Neural cell (in vitro differentiated cells): ENCODE measurements at regions not wholly inside any gene's neighbourhood (a gene's known extent, or its start where the extent isn't known, plus 50 kb on each side); places are given as distances from the start of the nearest gene placed in this dataset.

Experiments
- H2AFZ ChIP-seq: fragments of 200-600, 300-800 bp; sonication (generic), shearing (Covaris generic); 2 replicates; pipeline ENCODE4 v1.6.0; 2014; ENCODE audit warnings: low read depth, mild to moderate bottlenecking, antibody characterized with exemption, low read length, moderate library complexity
- H3F3A ChIP-seq: fragments of 200-600 bp; shearing (Covaris generic); 2 replicates; pipeline ENCODE4 v1.6.1; 2016; ENCODE audit warnings: mild to moderate bottlenecking, moderate library complexity, mixed read lengths, antibody characterized with exemption, low read length; ENCODE audit not compliant: insufficient read depth, poor library complexity, severe bottlenecking
- H3K27ac ChIP-seq: fragments of 200-600, 300-800 bp; sonication (generic), shearing (Covaris generic); 2 replicates; pipeline ENCODE4 v1.5.1; 2014; ENCODE audit warnings: mild to moderate bottlenecking, low read length, moderate library complexity
- H3K27me3 ChIP-seq: fragments of 300-800, 200-600 bp; sonication (generic), shearing (Covaris generic); 2 replicates; pipeline ENCODE4 v1.6.0; 2014; ENCODE audit warnings: mild to moderate bottlenecking, low read depth, low read length, moderate library complexity; ENCODE audit not compliant: insufficient read depth
- H3K36me3 ChIP-seq: fragments of 300-800, 200-600 bp; sonication (generic), shearing (Covaris generic); 2 replicates; pipeline ENCODE4 v1.5.1; 2014; ENCODE audit warnings: mild to moderate bottlenecking, antibody characterized with exemption, low read length, moderate library complexity; ENCODE audit not compliant: insufficient read depth
- H3K4me2 ChIP-seq: fragments of 300-800, 200-600 bp; sonication (generic), shearing (Covaris generic); 2 replicates; pipeline ENCODE4 v1.6.0; 2014; ENCODE audit warnings: mild to moderate bottlenecking, low read length
- H3K4me3 ChIP-seq: fragments of 300-800, 200-600 bp; sonication (generic), shearing (Covaris generic); 2 replicates; pipeline ENCODE4 v1.5.1; 2014; ENCODE audit warnings: mild to moderate bottlenecking, low read length, moderate library complexity
- H3K79me2 ChIP-seq: fragments of 200-600 bp; shearing (Covaris generic); replicated peaks from 2 replicates; pipeline ENCODE4 v1.6.0; 2014; ENCODE audit warnings: mild to moderate bottlenecking, low read length, moderate library complexity; ENCODE audit not compliant: insufficient read depth
- H3K9ac ChIP-seq: fragments of 300-800, 200-600 bp; sonication (generic), shearing (Covaris generic); 2 replicates; pipeline ENCODE4 v1.6.1; 2016; ENCODE audit warnings: mild to moderate bottlenecking, low read length, mixed read lengths
- H3K9me2 ChIP-seq: fragments of 200-600 bp; shearing (Covaris generic); 2 replicates; pipeline ENCODE4 v1.6.1; 2016; ENCODE audit warnings: mild to moderate bottlenecking, low read length, mixed read lengths; ENCODE audit not compliant: insufficient read depth
- H3K9me3 ChIP-seq: fragments of 200-600, 300-800 bp; sonication (generic), shearing (Covaris generic); 2 replicates; pipeline ENCODE4 v1.6.1; 2016; ENCODE audit warnings: mild to moderate bottlenecking, mixed run types, low read length, moderate library complexity, mixed read lengths
- H4K20me1 ChIP-seq: fragments of 200-600 bp; shearing (Covaris generic); 2 replicates; pipeline ENCODE4 v1.6.1; 2016; ENCODE audit warnings: mild to moderate bottlenecking, mixed run types; ENCODE audit not compliant: insufficient read depth
- CTCF ChIP-seq: fragments of 450-650 bp; IDR thresholded peaks from 2 replicates; pipeline ENCODE4 v1.5.1; 2014; ENCODE audit warnings: antibody characterized with exemption, mild to moderate bottlenecking, moderate library complexity; ENCODE audit not compliant: poor library complexity, severe bottlenecking
- EP300 ChIP-seq: fragments of 450-650 bp; conservative IDR thresholded peaks from 2 replicates; pipeline ENCODE4 v1.6.1; 2014; ENCODE audit warnings: antibody characterized with exemption, mild to moderate bottlenecking, moderate library complexity; ENCODE audit not compliant: poor library complexity, severe bottlenecking
- MXI1 ChIP-seq: fragments of 450-650 bp; conservative IDR thresholded peaks from 2 replicates; pipeline ENCODE4 v1.6.1; 2014; ENCODE audit warnings: antibody characterized with exemption, mild to moderate bottlenecking; ENCODE audit not compliant: poor library complexity, severe bottlenecking
- RAD21 ChIP-seq: fragments of 450-650 bp; conservative IDR thresholded peaks from 2 replicates; pipeline ENCODE4 v1.6.1; 2014; ENCODE audit warnings: antibody characterized with exemption, mild to moderate bottlenecking, moderate library complexity
- REST ChIP-seq: IDR thresholded peaks from 2 replicates; pipeline ENCODE4 v1.6.1; 2012; ENCODE audit warnings: borderline replicate concordance
- SMC3 ChIP-seq: fragments of 450-650 bp; conservative IDR thresholded peaks from 2 replicates; pipeline ENCODE4 v1.6.1; 2014; ENCODE audit warnings: antibody characterized with exemption, mild to moderate bottlenecking, moderate library complexity; ENCODE audit not compliant: poor library complexity
- TAF1 ChIP-seq: IDR thresholded peaks from 2 replicates; pipeline ENCODE4 v1.6.1; 2012; ENCODE audit warnings: low read depth

- H3K27ac ChIP-seq = no peak overlapping the region
Observed at GRCh38 chr10:78337016-78337415, 303.4 kb downstream of the RPS24 start.

GRCh38 chr10:78337646-78338391 lies 304.2 kb downstream of the RPS24 start:
- Histone ChIP-seq H3K4me2 (no peak overlapping the region), H3K36me3 (no peaks in the 10 kb centered on the region), H3K4me3 (no peak overlapping the region), H3K9me3 (no peaks in the 10 kb centered on the region), H4K20me1 (no peaks in the 10 kb centered on the region), H2AFZ (no peak overlapping the region), H3K9me2 (no peaks in the 10 kb centered on the region), H3K27me3 (no peaks in the 10 kb centered on the region), H3F3A (no peaks in the 10 kb centered on the region), H3K27ac (no peak overlapping the region), H3K9ac (no peak overlapping the region), H3K79me2 (no peaks in the 10 kb centered on the region)
- TF ChIP-seq RAD21 = no peak
- TF ChIP-seq MXI1 = no peak
- TF ChIP-seq CTCF = no peak
- no peak for TF ChIP-seq SMC3
- no peak for TF ChIP-seq TAF1

More at GRCh38 chr10:78337016-78337415, 303.4 kb downstream of the RPS24 start:
- H3K36me3 ChIP-seq = no peaks in the 10 kb centered on the region
- H3F3A ChIP-seq = no peaks in the 10 kb centered on the region
- H2AFZ ChIP-seq = no peak overlapping the region
- H3K9ac ChIP-seq = no peak overlapping the region
- no peaks in the 10 kb centered on the region for H3K9me3 ChIP-seq
- no peaks in the 10 kb centered on the region for H3K9me2 ChIP-seq
- TF ChIP-seq REST = no peak
- TF ChIP-seq MXI1 = no peak
- TF ChIP-seq EP300 = no peak
- TF ChIP-seq CTCF = no peak
- H3K79me2 ChIP-seq = no peaks in the 10 kb centered on the region
- no peaks in the 10 kb centered on the region for H4K20me1 ChIP-seq
- no peak overlapping the region for H3K4me3 ChIP-seq
- H3K4me2 ChIP-seq = no peak overlapping the region
- H3K27me3 ChIP-seq = no peaks in the 10 kb centered on the region
